ENCODE measurements at regions not wholly inside any gene's neighbourhood (a gene's known extent, or its start where the extent isn't known, plus 50 kb on each side); places are given as distances from the start of the nearest gene placed in this dataset.

DNA sequence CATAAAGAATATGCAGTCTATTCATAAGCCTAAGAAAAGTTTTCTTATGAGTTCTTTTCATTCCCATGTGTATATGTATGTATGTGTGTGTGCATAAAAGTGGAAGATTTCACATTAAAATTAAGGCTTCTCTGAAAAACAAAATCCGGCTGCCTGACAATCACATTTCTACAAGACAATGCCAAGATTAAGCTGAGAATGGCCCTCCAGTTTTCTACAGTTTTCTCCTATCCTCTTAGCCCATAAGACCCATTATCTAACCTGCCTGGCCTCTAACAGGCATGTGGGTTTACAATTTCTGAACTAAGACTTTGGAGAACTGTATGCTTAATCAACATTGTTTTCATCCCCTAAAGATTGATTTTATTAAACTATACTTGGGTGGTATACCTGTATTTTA lies 446.0 kb upstream of the SEMA3A start:
- Histone ChIP-seq H3K27ac (ENCODE audit: control insufficient read depth, insufficient read depth) (no peak overlapping the region), H2AFZ (ENCODE audit: control insufficient read depth, low read depth, low read length) (no peak overlapping the region), H3K4me3 (no peak overlapping the region), H3K9me3 (replicated peaks; ENCODE audit: control insufficient read depth, insufficient read depth, low read length) (no peaks in the 10 kb centered on the region), H3K79me2 (ENCODE audit: control insufficient read depth, insufficient read depth, low read length) (no peaks in the 10 kb centered on the region), H3K4me2 (ENCODE audit: control insufficient read depth, insufficient read depth) (no peak overlapping the region), H3K4me1 (ENCODE audit: control insufficient read depth, insufficient read depth, low read length) (no peaks in the 10 kb centered on the region), H3K27me3 (replicated peaks in 1 of 2; ENCODE audit: control insufficient read depth in 2 of 2, insufficient read depth in 2 of 2, low read length in 1 of 2) (no peaks in the 10 kb centered on the region), H3K9ac (ENCODE audit: control insufficient read depth, insufficient read depth, low read length) (no peak overlapping the region), H3K36me3 (ENCODE audit: control insufficient read depth in 2 of 2, insufficient read depth in 2 of 2, low read length in 1 of 2) (no peaks in the 10 kb centered on the region), H4K20me1 (ENCODE audit: control insufficient read depth, insufficient read depth) (no peaks in the 10 kb centered on the region)
- in situ Hi-C loops (cut with MboI), result no loop called here
- SMC1A ChIA-PET (ENCODE audit: uncharacterized antibody, unreplicated experiment), result interaction anchor here (1.6 kb wide), 1 partner anchor 10 kb away, joined by 4 read pairs; no protein-coding TSS in a partner anchor
- 11% methylated on average over 1 of the region's 1 CpG for WGBS (ENCODE audit: insufficient coverage, insufficient replicate concordance, low lambda C conversion rate, missing lambda C conversion rate)
- intact Hi-C loops (cut with micrococcal nuclease; ENCODE audit: unreplicated experiment), result no loop called here
- no TSS peak for BruUV-seq (replicated peaks)
- CTCF ChIA-PET, result no interaction called here
- FAIRE-seq (no peak), DNase-seq (ENCODE audit: low read depth, low spot score) (no peak), ATAC-seq (no peak)
- TF ChIP-seq, protein P1, sequence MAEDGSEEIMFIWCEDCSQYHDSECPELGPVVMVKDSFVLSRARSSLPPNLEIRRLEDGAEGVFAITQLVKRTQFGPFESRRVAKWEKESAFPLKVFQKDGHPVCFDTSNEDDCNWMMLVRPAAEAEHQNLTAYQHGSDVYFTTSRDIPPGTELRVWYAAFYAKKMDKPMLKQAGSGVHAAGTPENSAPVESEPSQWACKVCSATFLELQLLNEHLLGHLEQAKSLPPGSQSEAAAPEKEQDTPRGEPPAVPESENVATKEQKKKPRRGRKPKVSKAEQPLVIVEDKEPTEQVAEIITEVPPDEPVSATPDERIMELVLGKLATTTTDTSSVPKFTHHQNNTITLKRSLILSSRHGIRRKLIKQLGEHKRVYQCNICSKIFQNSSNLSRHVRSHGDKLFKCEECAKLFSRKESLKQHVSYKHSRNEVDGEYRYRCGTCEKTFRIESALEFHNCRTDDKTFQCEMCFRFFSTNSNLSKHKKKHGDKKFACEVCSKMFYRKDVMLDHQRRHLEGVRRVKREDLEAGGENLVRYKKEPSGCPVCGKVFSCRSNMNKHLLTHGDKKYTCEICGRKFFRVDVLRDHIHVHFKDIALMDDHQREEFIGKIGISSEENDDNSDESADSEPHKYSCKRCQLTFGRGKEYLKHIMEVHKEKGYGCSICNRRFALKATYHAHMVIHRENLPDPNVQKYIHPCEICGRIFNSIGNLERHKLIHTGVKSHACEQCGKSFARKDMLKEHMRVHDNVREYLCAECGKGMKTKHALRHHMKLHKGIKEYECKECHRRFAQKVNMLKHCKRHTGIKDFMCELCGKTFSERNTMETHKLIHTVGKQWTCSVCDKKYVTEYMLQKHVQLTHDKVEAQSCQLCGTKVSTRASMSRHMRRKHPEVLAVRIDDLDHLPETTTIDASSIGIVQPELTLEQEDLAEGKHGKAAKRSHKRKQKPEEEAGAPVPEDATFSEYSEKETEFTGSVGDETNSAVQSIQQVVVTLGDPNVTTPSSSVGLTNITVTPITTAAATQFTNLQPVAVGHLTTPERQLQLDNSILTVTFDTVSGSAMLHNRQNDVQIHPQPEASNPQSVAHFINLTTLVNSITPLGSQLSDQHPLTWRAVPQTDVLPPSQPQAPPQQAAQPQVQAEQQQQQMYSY (CRISPR knock-in tag; IDR thresholded peaks at IDR 0.05), result no peak
- TF ChIP-seq POU2F2 (IDR thresholded peaks at IDR 0.05; ENCODE audit: borderline replicate concordance, low read depth, low read length), result no peak
- POLR2A ChIA-PET, result no interaction called here
- RAD21 ChIA-PET (ENCODE audit: unreplicated experiment), result no interaction called here

DNA sequence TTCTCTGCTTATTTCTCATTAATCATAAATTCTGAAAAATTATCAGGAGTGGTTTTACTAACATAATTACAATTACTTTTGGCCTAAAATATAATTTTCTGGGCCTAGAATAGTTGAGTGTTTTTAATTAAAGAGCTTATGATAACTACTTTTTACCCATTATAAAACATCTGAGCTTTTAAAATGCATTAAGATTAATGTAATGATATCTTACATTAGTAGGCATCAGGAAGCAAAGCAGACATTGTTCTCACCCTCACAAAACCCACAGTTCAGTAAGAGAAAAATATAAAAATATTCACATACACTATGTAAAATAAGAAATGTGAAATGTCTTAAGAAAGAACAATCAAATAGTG lies 443.7 kb upstream of the SEMA3A start:
- H3K4me1 ChIP-seq (ENCODE audit: control insufficient read depth, insufficient read depth, low read length), result no peaks in the 10 kb centered on the region
- DNase-seq (ENCODE audit: low read depth, low spot score), result no peak
- H4K20me1 ChIP-seq (ENCODE audit: control insufficient read depth, insufficient read depth), result no peaks in the 10 kb centered on the region
- POLR2A ChIA-PET, result no interaction called here
- no peaks in the 10 kb centered on the region for H3K36me3 ChIP-seq (ENCODE audit: control insufficient read depth in 2 of 2, insufficient read depth in 2 of 2, low read length in 1 of 2)
- no peak overlapping the region for H3K9ac ChIP-seq (ENCODE audit: control insufficient read depth, insufficient read depth, low read length)
- no TSS peak for BruUV-seq (replicated peaks)
- FAIRE-seq, result no peak
- H3K9me3 ChIP-seq (replicated peaks; ENCODE audit: control insufficient read depth, insufficient read depth, low read length), result no peaks in the 10 kb centered on the region
- RAD21 ChIA-PET (ENCODE audit: unreplicated experiment), result no interaction called here
- SMC1A ChIA-PET (ENCODE audit: uncharacterized antibody, unreplicated experiment), result interaction anchor here (1.0 kb wide), 1 partner anchor 9 kb away, joined by 5 read pairs; no protein-coding TSS in a partner anchor
- H3K4me3 ChIP-seq, result no peak overlapping the region
- H3K79me2 ChIP-seq (ENCODE audit: control insufficient read depth, insufficient read depth, low read length), result no peaks in the 10 kb centered on the region
- no peak for TF ChIP-seq SRF (IDR thresholded peaks at IDR 0.05; ENCODE audit: low read depth in 2 of 2, low read length in 2 of 2)
- TF ChIP-seq NFXL1 (IDR thresholded peaks at IDR 0.05; ENCODE audit: borderline replicate concordance), result no peak
- TF ChIP-seq, protein P2, sequence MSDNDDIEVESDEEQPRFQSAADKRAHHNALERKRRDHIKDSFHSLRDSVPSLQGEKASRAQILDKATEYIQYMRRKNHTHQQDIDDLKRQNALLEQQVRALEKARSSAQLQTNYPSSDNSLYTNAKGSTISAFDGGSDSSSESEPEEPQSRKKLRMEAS (IDR thresholded peaks at IDR 0.05; ENCODE audit: low read depth, low read length), result no peak
- no peak for TF ChIP-seq ASH2L (IDR thresholded peaks at IDR 0.05; ENCODE audit: borderline replicate concordance, low read depth)
- TF ChIP-seq KLF5 (IDR thresholded peaks at IDR 0.05; ENCODE audit: partially characterized antibody), result no peak
- TF ChIP-seq, protein P3, sequence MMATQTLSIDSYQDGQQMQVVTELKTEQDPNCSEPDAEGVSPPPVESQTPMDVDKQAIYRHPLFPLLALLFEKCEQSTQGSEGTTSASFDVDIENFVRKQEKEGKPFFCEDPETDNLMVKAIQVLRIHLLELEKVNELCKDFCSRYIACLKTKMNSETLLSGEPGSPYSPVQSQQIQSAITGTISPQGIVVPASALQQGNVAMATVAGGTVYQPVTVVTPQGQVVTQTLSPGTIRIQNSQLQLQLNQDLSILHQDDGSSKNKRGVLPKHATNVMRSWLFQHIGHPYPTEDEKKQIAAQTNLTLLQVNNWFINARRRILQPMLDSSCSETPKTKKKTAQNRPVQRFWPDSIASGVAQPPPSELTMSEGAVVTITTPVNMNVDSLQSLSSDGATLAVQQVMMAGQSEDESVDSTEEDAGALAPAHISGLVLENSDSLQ (IDR thresholded peaks at IDR 0.05), result no peak
- no peak for TF ChIP-seq FOXM1 (IDR thresholded peaks at IDR 0.05; ENCODE audit: low read depth, low read length)
- TF ChIP-seq SREBF1 (IDR thresholded peaks at IDR 0.05; ENCODE audit: low read length), result no peak
- TF ChIP-seq NRF1 (conservative IDR thresholded peaks at IDR 0.05; ENCODE audit: low read depth, low read length), result no peak
- no peak for TF ChIP-seq KAT2A (conservative IDR thresholded peaks at IDR 0.05; ENCODE audit: control insufficient read depth, low read depth, low read length)
- no peak for TF ChIP-seq SIN3A (IDR thresholded peaks at IDR 0.05; ENCODE audit: low read depth, low read length)
- no peak for TF ChIP-seq RCOR1 (conservative IDR thresholded peaks at IDR 0.05; ENCODE audit: low read depth, low read length)
- TF ChIP-seq ZNF622 (IDR thresholded peaks at IDR 0.05), result no peak
- ATAC-seq, result no peak
- no peak overlapping the region for H3K4me2 ChIP-seq (ENCODE audit: control insufficient read depth, insufficient read depth)
- H2AFZ ChIP-seq (ENCODE audit: control insufficient read depth, low read depth, low read length), result no peak overlapping the region
- in situ Hi-C loops (cut with MboI) (no loop called here), intact Hi-C loops (cut with micrococcal nuclease; ENCODE audit: unreplicated experiment) (no loop called here)
- no peak overlapping the region for H3K27ac ChIP-seq (ENCODE audit: control insufficient read depth, insufficient read depth)
- CTCF ChIA-PET, result no interaction called here
- H3K27me3 ChIP-seq (replicated peaks in 1 of 2; ENCODE audit: control insufficient read depth in 2 of 2, insufficient read depth in 2 of 2, low read length in 1 of 2), result no peaks in the 10 kb centered on the region

All from GM12878 (cell line).